ENCODE measurements at regions not wholly inside any gene's neighbourhood (a gene's known extent, or its start where the extent isn't known, plus 50 kb on each side); places are given as distances from the start of the nearest gene placed in this dataset.
"Not testable (repeated sequence)": the region's sequence is repeated elsewhere in the genome, so short reads cannot be mapped to it uniquely, and the experiment has no call there.

GRCh38 chr1:79493702-79494101, 487.2 kb upstream of the ADGRL4 start:
- ATAC-seq; DNase-seq (ENCODE audit: low spot score in 2 of 2); H3K27ac Mint-ChIP-seq; H3K36me3 Mint-ChIP-seq: not testable (repeated sequence)
- peaks cover 10 to 20% of the 10 kb centered on the region in 2 donors for H3K9me3 Mint-ChIP-seq

GRCh38 chr1:79488572-79489121, 482.1 kb upstream of the ADGRL4 start:
- not testable (repeated sequence) for ATAC-seq; DNase-seq (ENCODE audit: low spot score in 2 of 2); H3K36me3 Mint-ChIP-seq; H3K27ac Mint-ChIP-seq
- peaks cover 10 to 20% of the 10 kb centered on the region in 2 donors for H3K9me3 Mint-ChIP-seq

- DNase-seq (ENCODE audit: low spot score in 2 of 2) (no peak), ATAC-seq (no peak)
- Mint-ChIP-seq H3K36me3 (no peaks in the 10 kb centered on the region), H3K9me3 (peaks cover 8% of the 10 kb centered on the region in 2 donors), H3K27ac (no peak overlapping the region)
Observed at GRCh38 chr1:79478728-79479373, 472.3 kb upstream of the ADGRL4 start.

GRCh38 chr1:79478160-79478559, 471.6 kb upstream of the ADGRL4 start:
- no peak overlapping the region for H3K27ac Mint-ChIP-seq
- no peaks in the 10 kb centered on the region for H3K36me3 Mint-ChIP-seq
- peaks cover 8% of the 10 kb centered on the region in 2 donors for H3K9me3 Mint-ChIP-seq
- no peak for ATAC-seq
- DNase-seq (ENCODE audit: low spot score in 2 of 2): no peak

- Mint-ChIP-seq H3K9me3 (no peaks in the 10 kb centered on the region), H3K27ac (no peak overlapping the region), H3K36me3 (no peaks in the 10 kb centered on the region)
- no peak for ATAC-seq
- DNase-seq (ENCODE audit: low spot score in 2 of 2): no peak
Observed at GRCh38 chr1:79472067-79472656, 465.6 kb upstream of the ADGRL4 start.

DNA sequence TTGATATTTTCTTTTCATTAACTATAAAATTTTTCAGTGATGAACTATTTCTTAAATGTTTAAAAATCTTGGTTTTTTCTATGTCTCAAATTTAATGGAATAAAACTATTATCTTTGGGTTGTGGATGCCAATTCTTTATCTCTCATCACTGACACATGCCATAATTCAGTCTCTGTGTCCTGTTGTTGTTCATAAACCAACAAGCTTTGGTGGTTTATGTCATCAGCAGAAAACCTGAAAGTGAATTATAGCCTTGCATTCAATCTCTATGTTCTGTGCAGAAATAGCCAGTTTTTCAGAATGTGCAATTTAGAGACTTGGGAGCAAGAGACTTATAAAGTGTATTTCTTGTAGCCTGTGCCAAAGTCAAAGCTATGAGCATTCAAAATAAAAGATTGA, 462.6 kb upstream of the ADGRL4 start:
- Mint-ChIP-seq H3K27ac (no peak overlapping the region), H3K9me3 (peaks cover 8 to 11% of the 10 kb centered on the region in 2 donors), H3K36me3 (no peaks in the 10 kb centered on the region)
- ATAC-seq: no peak
- DNase-seq (ENCODE audit: low spot score in 2 of 2): no peak

GRCh38 chr1:79460773-79461436, 454.4 kb upstream of the ADGRL4 start:
- DNase-seq (ENCODE audit: low spot score in 2 of 2) (no peak), ATAC-seq (no peak)
- H3K27ac Mint-ChIP-seq: no peak overlapping the region
- H3K36me3 Mint-ChIP-seq: no peaks in the 10 kb centered on the region
- H3K9me3 Mint-ChIP-seq: peaks cover 20 to 27% of the 10 kb centered on the region in 2 donors

DNA sequence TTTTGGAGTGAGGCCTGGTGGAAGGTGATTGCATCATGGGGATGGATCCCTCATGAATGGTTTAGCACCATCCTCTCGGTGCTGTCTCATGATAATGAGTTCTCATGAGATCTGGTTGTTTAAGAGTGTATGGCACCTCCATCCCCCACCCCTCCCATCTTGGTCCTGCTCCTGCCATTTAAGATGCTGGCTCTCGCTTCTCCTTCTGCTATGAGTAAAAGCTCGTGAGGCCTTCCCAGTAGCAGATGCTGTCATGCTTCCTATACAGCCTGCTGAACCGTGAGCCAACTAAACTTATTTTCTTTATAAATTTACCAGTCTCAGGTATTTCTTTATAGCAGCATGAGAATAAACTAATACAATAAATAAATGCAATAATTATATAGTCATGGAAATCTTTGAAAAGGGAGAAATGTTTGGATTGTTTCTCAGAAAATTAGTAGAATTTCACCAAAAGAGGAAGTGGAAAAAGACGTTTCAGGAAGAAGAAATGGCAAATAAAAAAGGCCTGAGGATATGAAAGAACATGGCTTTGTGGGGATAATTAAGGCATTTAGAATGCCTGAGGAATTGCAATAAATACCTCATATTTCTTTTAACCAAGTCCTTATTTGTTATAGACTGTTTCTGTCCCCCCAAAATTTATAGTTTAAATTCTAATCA, 451.2 kb upstream of the ADGRL4 start:
- Mint-ChIP-seq H3K36me3 (no peaks in the 10 kb centered on the region), H3K9me3 (peaks cover 25 to 29% of the 10 kb centered on the region in 2 donors), H3K27ac (no peak overlapping the region)
- DNase-seq (ENCODE audit: low spot score in 2 of 2): no peak
- no peak for ATAC-seq

- Mint-ChIP-seq H3K27ac (no peak overlapping the region), H3K9me3 (peaks cover 0 to 11% of the 10 kb centered on the region in 2 donors), H3K36me3 (no peaks in the 10 kb centered on the region)
- ATAC-seq (no peak), DNase-seq (ENCODE audit: low spot score in 2 of 2) (no peak)
Observed at GRCh38 chr1:79448426-79448825, 441.9 kb upstream of the ADGRL4 start.

GRCh38 chr1:79441238-79441637, 434.7 kb upstream of the ADGRL4 start:
- DNase-seq (ENCODE audit: low spot score in 2 of 2) (no peak), ATAC-seq (no peak)
- peaks cover 3 to 16% of the 10 kb centered on the region in 2 donors for H3K9me3 Mint-ChIP-seq
- no peaks in the 10 kb centered on the region for H3K36me3 Mint-ChIP-seq
- H3K27ac Mint-ChIP-seq: no peak overlapping the region

GRCh38 chr1:79437540-79437939, 431.0 kb upstream of the ADGRL4 start:
- Mint-ChIP-seq H3K27ac (no peak overlapping the region), H3K36me3 (no peaks in the 10 kb centered on the region), H3K9me3 (peaks cover 3 to 12% of the 10 kb centered on the region in 2 donors)
- ATAC-seq (no peak), DNase-seq (ENCODE audit: low spot score in 2 of 2) (no peak)

DNA sequence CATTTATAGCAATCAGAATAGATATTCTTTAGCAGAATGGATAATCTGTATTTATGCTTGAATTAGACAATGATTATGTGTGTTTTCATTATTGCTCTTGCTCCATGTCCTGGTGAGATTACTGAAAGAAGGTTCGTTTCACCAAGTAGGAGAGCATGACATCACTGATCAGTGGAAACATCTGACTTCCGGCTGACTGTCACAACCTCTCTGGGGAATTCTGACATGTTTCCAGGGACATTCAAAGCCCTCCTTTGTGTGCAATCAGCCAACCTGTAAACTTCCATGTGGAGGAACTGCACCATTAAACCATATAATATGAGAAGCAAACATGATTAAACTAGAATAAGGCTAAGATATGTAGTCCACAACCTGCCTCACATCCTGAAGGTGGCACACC, 424.8 kb upstream of the ADGRL4 start:
- ATAC-seq (no peak), DNase-seq (ENCODE audit: low spot score in 2 of 2) (no peak)
- Mint-ChIP-seq H3K27ac (no peak overlapping the region), H3K9me3 (no peaks in the 10 kb centered on the region), H3K36me3 (no peaks in the 10 kb centered on the region)

DNA sequence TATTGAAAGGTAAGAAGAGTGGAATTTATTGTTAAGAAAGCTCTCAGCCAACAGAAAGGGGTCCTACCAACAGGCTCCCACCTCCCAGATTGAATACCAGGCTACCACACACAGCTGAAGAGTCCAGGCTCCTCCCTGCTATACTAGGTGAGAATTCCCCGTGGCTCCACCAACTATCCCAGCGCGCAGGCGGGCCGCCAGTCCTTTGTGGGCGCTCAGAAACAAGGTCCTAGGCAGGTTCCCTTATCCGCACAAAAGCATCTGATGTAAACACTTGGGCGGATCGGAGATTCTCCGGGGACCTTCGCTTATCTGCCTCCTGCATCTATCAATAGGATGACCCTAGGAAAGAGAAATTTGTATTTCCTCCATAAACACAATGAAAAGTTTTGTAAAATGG, 423.9 kb upstream of the ADGRL4 start:
- Mint-ChIP-seq H3K27ac (no peak overlapping the region), H3K9me3 (no peaks in the 10 kb centered on the region), H3K36me3 (no peaks in the 10 kb centered on the region)
- ATAC-seq (no peak), DNase-seq (ENCODE audit: low spot score in 2 of 2) (no peak)

DNA sequence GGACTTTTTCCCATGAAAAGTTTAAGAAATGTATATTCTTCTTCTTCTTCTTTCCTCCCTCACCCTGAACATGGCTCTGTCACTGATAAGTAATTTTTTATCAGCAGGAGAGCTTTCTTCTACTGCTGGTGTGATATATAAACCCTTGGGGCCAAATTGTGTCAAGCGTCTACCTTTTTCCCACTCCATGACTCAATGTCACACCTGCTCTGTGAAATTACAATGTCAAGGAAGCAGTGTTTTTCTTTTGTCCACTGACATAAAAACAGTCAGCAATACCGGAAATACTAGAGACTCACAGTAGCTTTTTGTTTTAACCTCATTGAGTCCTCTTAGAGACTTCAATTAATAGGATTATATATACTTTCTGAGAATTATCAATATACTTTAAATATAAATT, 416.2 kb upstream of the ADGRL4 start:
- H3K36me3 Mint-ChIP-seq: no peaks in the 10 kb centered on the region
- no peak overlapping the region for H3K27ac Mint-ChIP-seq
- peaks cover 4 to 5% of the 10 kb centered on the region in 2 donors for H3K9me3 Mint-ChIP-seq
- ATAC-seq (no peak), DNase-seq (ENCODE audit: low spot score in 2 of 2) (no peak)

- Mint-ChIP-seq H3K9me3 (peaks cover 8 to 17% of the 10 kb centered on the region in 2 donors), H3K27ac (no peak overlapping the region), H3K36me3 (no peaks in the 10 kb centered on the region)
- ATAC-seq: no peak
- DNase-seq (ENCODE audit: low spot score in 2 of 2): no peak
Observed at GRCh38 chr1:79398501-79398900, 392.0 kb upstream of the ADGRL4 start.

GRCh38 chr1:79396901-79397300, 390.4 kb upstream of the ADGRL4 start:
- no peak overlapping the region for H3K27ac Mint-ChIP-seq
- ATAC-seq: no peak
- no peak for DNase-seq (ENCODE audit: low spot score in 2 of 2)
- no peaks in the 10 kb centered on the region for H3K36me3 Mint-ChIP-seq
- peaks cover 8 to 17% of the 10 kb centered on the region in 2 donors for H3K9me3 Mint-ChIP-seq

All from activated naive CD4-positive, alpha-beta T cell treated with anti-CD3 and anti-CD28 coated beads, Interleukin-2, amount 50 U/mL, for 72 hours (primary cell).